NB4 (cell line): ENCODE measurements at regions not wholly inside any gene's neighbourhood (a gene's known extent, or its start where the extent isn't known, plus 50 kb on each side); places are given as distances from the start of the nearest gene placed in this dataset.

Experiments
- CTCF ChIP-seq: IDR thresholded peaks from one replicate; pipeline ENCODE4 v1.5.1; 2012; ENCODE audit warnings: low read depth, low read length
- MYC ChIP-seq: IDR thresholded peaks from 2 replicates; pipeline ENCODE4 v1.6.1; 2011; ENCODE audit warnings: low read depth, low read length
- POLR2A ChIP-seq: IDR thresholded peaks from 2 replicates; pipeline ENCODE4 v1.6.1; 2011; ENCODE audit warnings: mild to moderate bottlenecking; ENCODE audit not compliant: insufficient read length; ENCODE audit errors: extremely low read depth

- TF ChIP-seq CTCF (no peak), POLR2A (no peak), MYC (no peak)
Observed at GRCh38 chr6:128736780-128737179, 146.2 kb upstream of the LAMA2 start.
